ENCODE measurements at regions not wholly inside any gene's neighbourhood (a gene's known extent, or its start where the extent isn't known, plus 50 kb on each side); places are given as distances from the start of the nearest gene placed in this dataset.

DNA sequence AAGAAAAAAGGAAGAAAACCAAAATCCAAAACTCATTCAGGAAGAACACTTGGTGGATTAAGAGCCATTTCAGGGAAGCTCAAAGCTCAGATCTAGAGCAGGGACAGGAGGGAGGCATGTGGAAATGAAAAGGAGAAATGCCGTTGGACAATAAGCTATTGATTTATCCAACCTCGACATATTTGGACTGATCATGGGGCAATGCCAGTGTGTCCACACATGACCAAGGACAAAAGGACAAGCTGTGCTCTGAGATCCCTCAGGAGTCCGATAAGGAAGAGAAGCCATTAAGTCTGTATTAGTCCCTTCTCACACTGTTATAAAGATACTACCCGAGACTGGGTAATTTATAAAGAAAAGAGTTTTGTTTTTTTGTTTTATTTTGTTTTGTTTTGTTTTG is 684.0 kb upstream of the CELF2 start:
- ATAC-seq (no peak), DNase-seq (ENCODE audit: low spot score) (no peak)

GRCh38 chr10:10338339-10338738 is 679.3 kb upstream of the CELF2 start:
- no peak for ATAC-seq

GRCh38 chr10:10346390-10347150 is 671.1 kb upstream of the CELF2 start:
- no peak for ATAC-seq
- no peak for DNase-seq (ENCODE audit: low spot score)

More at GRCh38 chr10:10338339-10338738, 679.3 kb upstream of the CELF2 start:
- no peak for DNase-seq (ENCODE audit: low spot score)

DNA sequence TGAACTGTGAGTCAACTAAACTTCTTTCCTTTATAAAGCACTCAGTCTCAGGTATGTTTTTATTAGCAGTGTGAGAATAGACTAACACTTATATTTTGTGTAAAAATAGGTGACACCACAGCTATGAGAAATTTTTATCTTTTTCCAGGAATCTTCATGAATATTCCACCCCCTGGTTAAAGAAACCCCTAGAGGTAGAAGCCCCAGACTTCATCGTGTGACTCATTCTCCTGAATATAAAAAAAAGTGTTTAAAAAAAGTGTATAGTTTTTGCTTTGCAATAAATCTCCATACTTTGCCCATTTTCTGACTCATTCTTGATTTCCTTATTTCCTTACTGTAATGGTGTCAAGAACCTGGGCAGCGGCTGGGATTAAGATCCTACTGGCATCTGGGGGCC is 667.6 kb upstream of the CELF2 start:
- DNase-seq (ENCODE audit: low spot score) (no peak), ATAC-seq (no peak)

- DNase-seq (ENCODE audit: low spot score) (no peak), ATAC-seq (no peak)
Observed at GRCh38 chr10:10351451-10351850, 666.2 kb upstream of the CELF2 start.

GRCh38 chr10:10353326-10353868 is 664.3 kb upstream of the CELF2 start:
- DNase-seq (ENCODE audit: low spot score) (no peak), ATAC-seq (no peak)

- ATAC-seq (no peak), DNase-seq (ENCODE audit: low spot score) (no peak)
Observed at GRCh38 chr10:10359263-10359662, 658.4 kb upstream of the CELF2 start.

DNA sequence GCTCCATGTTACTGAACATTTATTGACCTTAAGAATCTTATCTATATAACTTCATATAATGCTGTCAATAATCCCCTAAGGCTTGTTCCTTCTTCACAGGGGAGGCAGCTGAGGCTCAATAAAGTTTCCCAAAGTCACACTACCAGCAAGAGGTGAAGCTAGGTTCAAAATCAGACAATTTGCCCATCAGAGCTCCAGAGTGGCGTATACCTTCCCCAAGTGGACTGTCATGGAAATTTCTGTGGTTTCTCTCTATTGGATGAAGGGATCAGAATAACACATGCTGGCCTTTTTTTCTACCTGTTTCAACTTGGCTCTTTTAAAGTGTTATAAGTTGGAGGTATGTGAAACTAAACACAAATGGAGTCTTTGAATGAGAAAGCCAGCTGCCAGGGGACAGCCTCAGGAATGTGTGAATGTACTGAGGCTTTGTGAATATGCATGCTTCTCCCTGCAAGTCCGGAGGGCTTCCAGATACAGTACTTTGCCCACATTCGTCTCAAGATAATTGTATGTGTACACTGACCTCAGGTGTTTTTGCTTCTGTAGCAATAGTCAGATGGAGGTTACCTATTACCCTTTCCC is 656.3 kb upstream of the CELF2 start:
- ATAC-seq, result no peak

DNA sequence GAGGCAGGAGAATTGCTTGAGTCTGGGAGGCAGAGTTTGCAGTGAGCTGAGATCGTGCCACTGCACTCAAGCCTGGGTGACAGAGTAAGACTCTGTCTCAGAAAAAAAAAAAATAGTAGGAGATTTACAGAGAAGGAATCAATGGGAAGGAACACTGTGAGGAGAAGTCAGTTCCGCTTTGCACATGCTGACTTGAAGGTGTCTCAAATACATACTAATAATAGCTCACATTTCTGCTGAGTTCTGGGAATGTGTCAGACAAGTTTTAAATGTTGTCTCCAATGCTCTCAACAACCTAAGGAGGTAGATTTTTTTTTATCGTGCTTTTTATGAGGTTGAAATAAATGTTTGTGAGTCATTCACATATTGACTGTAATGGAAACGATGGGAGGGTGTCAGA is 654.9 kb upstream of the CELF2 start:
- ATAC-seq (no peak), DNase-seq (ENCODE audit: low spot score) (no peak)

More for the DNA sequence above, 656.3 kb upstream of the CELF2 start:
- no peak for DNase-seq (ENCODE audit: low spot score)

- DNase-seq (ENCODE audit: low spot score), result no peak
- no peak for ATAC-seq
Observed at GRCh38 chr10:10363217-10363616, 654.5 kb upstream of the CELF2 start.

GRCh38 chr10:10364902-10365301 is 652.8 kb upstream of the CELF2 start:
- ATAC-seq, result no peak
- DNase-seq (ENCODE audit: low spot score), result no peak

GRCh38 chr10:10365676-10366075 is 652.0 kb upstream of the CELF2 start:
- ATAC-seq (no peak), DNase-seq (ENCODE audit: low spot score) (no peak)

DNA sequence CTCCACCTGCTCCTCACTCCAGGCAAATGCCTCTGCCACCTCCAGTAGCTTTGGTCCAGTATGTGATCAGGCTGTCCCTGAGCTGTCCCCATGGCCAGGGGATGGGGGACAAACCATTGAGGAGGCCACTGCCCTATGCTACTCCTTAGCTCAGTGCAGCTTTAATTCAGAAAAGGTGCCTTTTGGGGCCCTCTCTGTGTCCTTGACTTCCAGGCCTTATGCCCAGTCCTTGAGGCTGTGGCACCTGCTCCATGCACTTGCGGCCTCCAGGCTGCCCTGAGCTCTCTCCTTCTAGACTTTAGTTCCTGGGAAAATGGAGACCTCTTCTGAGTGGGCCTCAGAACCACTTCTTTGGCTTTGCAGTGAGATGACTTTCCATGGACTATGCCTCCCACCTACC is 650.8 kb upstream of the CELF2 start:
- no peak for DNase-seq (ENCODE audit: low spot score)
- no peak for ATAC-seq

DNA sequence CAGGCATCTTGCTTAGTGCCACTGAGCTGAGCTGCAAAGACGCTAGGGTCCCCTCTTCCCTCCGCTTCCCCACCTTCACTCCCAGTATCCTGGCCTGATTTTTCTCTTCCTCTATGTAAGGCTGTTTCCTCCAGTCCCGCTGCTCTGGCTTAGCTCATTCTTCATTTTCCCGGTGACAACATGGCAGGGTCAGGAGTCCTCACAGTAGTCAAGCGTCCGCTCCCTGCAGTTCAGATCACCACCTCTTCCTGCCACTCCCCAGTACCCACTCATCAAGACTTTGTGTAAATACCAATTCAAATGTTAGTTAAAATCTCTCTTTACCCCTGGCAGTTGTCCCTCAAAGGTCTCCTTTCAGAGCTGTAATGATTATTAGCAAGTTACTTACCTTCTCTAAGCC is 650.4 kb upstream of the CELF2 start:
- DNase-seq (ENCODE audit: low spot score) (no peak), ATAC-seq (no peak)

DNA sequence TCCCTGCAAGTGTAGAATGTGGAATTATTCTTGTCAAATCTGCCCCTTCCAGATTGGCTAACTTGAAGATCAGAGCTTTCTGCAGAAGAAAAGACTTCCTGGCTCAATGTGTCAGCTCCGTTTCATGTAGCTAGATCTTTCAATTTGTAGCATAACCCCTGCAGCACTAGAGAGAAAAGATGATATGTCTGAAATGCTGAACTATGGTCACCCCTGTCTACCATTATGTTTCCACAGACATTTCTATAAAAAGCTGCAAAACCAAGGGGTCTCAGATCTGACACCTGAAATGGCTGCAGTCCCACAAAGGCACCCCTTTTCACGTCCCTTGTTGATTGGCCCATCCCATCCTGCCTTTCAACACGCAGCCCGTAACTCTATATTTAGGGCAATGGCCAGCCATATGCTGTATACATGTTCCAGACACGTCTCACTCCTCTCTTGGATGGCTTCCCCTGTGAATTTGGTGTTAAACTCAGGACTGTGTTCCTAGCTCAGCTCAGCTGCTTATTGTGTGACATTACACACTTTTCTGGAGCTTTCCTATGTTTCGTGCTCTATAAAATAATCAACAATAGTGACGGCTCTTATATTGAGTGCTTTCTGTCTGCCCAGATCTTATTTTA is 648.6 kb upstream of the CELF2 start:
- DNase-seq (ENCODE audit: low spot score) (no peak), ATAC-seq (no peak)

GRCh38 chr10:10385831-10386230 is 631.8 kb upstream of the CELF2 start:
- no peak for DNase-seq (ENCODE audit: low spot score)
- ATAC-seq, result no peak

- ATAC-seq (no peak), DNase-seq (ENCODE audit: low spot score) (no peak)
Observed at GRCh38 chr10:10389182-10389581, 628.5 kb upstream of the CELF2 start.

DNA sequence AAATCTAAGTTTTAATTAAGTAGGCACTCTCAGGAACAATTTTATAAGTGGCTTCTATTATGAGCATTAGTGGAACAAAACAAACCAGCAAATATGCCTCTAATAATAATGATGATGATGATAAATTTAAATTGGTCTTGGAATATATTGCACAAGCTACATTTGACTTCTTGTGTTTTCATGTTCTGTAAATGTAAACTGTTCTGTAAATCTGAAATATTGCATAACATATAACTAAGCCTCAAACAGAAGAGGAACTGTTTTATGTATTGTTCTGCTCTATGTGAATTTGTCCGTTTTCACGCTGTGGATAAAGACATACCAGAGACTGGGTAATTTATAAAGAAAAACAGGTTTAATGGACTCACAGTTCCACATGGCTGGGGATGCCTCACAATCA is 625.2 kb upstream of the CELF2 start:
- no peak for DNase-seq (ENCODE audit: low spot score)
- no peak for ATAC-seq

GRCh38 chr10:10394933-10395658 is 622.6 kb upstream of the CELF2 start:
- ATAC-seq (no peak), DNase-seq (ENCODE audit: low spot score) (no peak)

DNA sequence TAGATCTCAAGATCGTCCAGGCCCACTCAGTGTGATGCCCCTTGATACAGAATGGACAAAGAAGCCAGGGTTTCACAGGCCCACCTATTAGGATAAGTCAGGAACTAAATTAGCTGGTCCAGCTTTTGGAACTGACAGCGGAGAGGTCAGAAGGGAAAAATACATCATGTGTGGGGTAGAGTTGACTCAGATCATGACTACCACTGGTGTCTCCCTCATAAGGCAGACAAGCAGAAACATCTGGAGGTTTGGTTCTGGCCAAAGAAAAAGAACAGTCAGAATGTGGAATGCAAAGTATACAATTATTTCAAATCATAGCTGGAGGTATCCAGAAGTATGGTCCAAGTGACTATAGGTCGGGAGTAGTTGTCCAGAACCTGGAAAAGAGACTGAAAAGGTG is 621.1 kb upstream of the CELF2 start:
- no peak for ATAC-seq
- DNase-seq (ENCODE audit: low spot score), result no peak

GRCh38 chr10:10397906-10398305 is 619.8 kb upstream of the CELF2 start:
- DNase-seq (ENCODE audit: low spot score) (no peak), ATAC-seq (no peak)

Data from left lobe of liver (tissue), 2 donors.